ENCODE measurements at regions not wholly inside any gene's neighbourhood (a gene's known extent, or its start where the extent isn't known, plus 50 kb on each side); places are given as distances from the start of the nearest gene placed in this dataset.

- no peak overlapping the region for H3K4me3 ChIP-seq (ENCODE audit: low read length)
- H3K27me3 ChIP-seq (ENCODE audit: low read length) = no peaks in the 10 kb centered on the region
- no peaks in the 10 kb centered on the region for H4K20me1 ChIP-seq (ENCODE audit: low read length)
- H3K4me2 ChIP-seq (ENCODE audit: low read length) = no peak overlapping the region
- peaks cover 6% of the 10 kb centered on the region for H3K4me1 ChIP-seq (ENCODE audit: insufficient read depth, low read length)
- H3K36me3 ChIP-seq (ENCODE audit: low read depth, low read length) = no peaks in the 10 kb centered on the region
- TF ChIP-seq EZH2 (IDR thresholded peaks at IDR 0.05; ENCODE audit: low read length, unreplicated experiment) = no peak
- no peak for TF ChIP-seq CTCF (conservative IDR thresholded peaks at IDR 0.05; ENCODE audit: low read depth, low read length)
- no peak for TF ChIP-seq EZH2phosphoT487 (IDR thresholded peaks at IDR 0.05; ENCODE audit: borderline replicate concordance, low read length)
- ChIA-PET CTCF (no interaction called here), POLR2A (ENCODE audit: unreplicated experiment) (no interaction called here)
- no peaks in the 10 kb centered on the region for H3K9me2 ChIP-seq (replicated peaks; ENCODE audit: low read length)
- no peak for DNase-seq
- no peak overlapping the region for H3K9ac ChIP-seq (ENCODE audit: low read length)
- intact Hi-C loops (cut with micrococcal nuclease) = no loop called here
- no peak overlapping the region for H2AFZ ChIP-seq (ENCODE audit: low read length)
- BruUV-seq (replicated peaks) = no TSS peak
- no peaks in the 10 kb centered on the region for H3F3A ChIP-seq (ENCODE audit: low read length, unreplicated experiment)
- H3K79me2 ChIP-seq (ENCODE audit: low read length) = no peaks in the 10 kb centered on the region
- no peak overlapping the region for H3K27ac ChIP-seq (ENCODE audit: low read length)
- no peaks in the 10 kb centered on the region for H3K9me3 ChIP-seq (ENCODE audit: low read length)
- no peak for ATAC-seq
These were observed 78.5 kb downstream of the CD164 start for GRCh38 chr6:109303640-109304283.

DNA sequence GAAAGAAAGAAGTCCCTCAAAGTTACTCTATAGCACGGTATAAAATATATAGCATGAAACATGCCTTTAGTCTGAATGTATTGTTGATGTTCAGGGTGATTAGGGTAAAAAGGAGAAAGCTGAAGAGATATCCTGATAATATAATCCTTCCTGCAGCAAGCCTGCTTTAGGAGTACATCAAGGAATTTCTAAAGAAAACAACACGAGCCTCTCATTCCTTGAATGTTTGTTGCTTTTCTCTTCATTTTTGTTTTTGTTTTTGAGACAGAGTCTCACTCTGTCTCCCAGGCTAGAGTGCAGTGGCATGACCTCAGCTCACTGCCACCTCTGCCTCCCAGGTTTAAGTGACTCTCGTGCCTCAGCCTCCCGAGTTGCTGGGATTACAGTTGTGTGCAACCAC lies 79.1 kb downstream of the CD164 start:
- ATAC-seq (no peak), DNase-seq (no peak)
- H3K36me3 ChIP-seq (ENCODE audit: low read depth, low read length) = no peaks in the 10 kb centered on the region
- ChIA-PET POLR2A (ENCODE audit: unreplicated experiment) (no interaction called here), CTCF (no interaction called here)
- no peaks in the 10 kb centered on the region for H3K9me2 ChIP-seq (replicated peaks; ENCODE audit: low read length)
- H2AFZ ChIP-seq (ENCODE audit: low read length) = no peak overlapping the region
- H3K9ac ChIP-seq (ENCODE audit: low read length) = no peak overlapping the region
- no peaks in the 10 kb centered on the region for H3F3A ChIP-seq (ENCODE audit: low read length, unreplicated experiment)
- no TSS peak for BruUV-seq (replicated peaks)
- intact Hi-C loops (cut with micrococcal nuclease) = no loop called here
- no peaks in the 10 kb centered on the region for H3K9me3 ChIP-seq (ENCODE audit: low read length)
- no peaks in the 10 kb centered on the region for H3K27me3 ChIP-seq (ENCODE audit: low read length)
- no peaks in the 10 kb centered on the region for H3K79me2 ChIP-seq (ENCODE audit: low read length)
- no peak for TF ChIP-seq EZH2 (IDR thresholded peaks at IDR 0.05; ENCODE audit: low read length, unreplicated experiment)
- no peak for TF ChIP-seq CTCF (conservative IDR thresholded peaks at IDR 0.05; ENCODE audit: low read depth, low read length)
- no peak for TF ChIP-seq EZH2phosphoT487 (IDR thresholded peaks at IDR 0.05; ENCODE audit: borderline replicate concordance, low read length)
- peaks cover 4% of the 10 kb centered on the region for H3K4me1 ChIP-seq (ENCODE audit: insufficient read depth, low read length)
- H3K4me2 ChIP-seq (ENCODE audit: low read length) = no peak overlapping the region
- no peak overlapping the region for H3K4me3 ChIP-seq (ENCODE audit: low read length)
- H3K27ac ChIP-seq (ENCODE audit: low read length) = no peak overlapping the region
- H4K20me1 ChIP-seq (ENCODE audit: low read length) = no peaks in the 10 kb centered on the region

DNA sequence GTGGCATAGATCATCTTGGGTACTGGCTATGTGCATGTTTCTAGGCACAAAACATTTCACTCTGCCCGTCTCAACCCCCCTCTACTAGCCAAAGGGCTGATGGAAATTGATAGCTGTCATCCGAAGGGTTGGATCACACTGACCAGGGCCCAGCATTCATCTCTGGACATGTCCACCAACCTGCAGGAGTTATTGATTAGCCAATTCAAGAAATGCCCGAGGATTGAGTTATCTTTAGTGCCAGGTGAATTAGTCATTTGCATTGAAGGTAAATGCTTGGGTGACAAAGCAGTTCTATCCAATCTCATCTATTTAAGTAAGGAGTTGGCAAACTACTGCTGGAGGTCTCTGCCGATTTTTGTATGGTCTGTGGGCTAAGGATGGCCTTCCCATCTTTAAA lies 80.1 kb downstream of the CD164 start:
- intact Hi-C loops (cut with micrococcal nuclease) = no loop called here
- no peaks in the 10 kb centered on the region for H3F3A ChIP-seq (ENCODE audit: low read length, unreplicated experiment)
- POLR2A ChIA-PET (ENCODE audit: unreplicated experiment) = no interaction called here
- H3K27me3 ChIP-seq (ENCODE audit: low read length) = no peaks in the 10 kb centered on the region
- no peaks in the 10 kb centered on the region for H3K79me2 ChIP-seq (ENCODE audit: low read length)
- H3K9ac ChIP-seq (ENCODE audit: low read length) = no peak overlapping the region
- no peak for ATAC-seq
- CTCF ChIA-PET = no interaction called here
- H3K27ac ChIP-seq (ENCODE audit: low read length) = no peak overlapping the region
- no peak for DNase-seq
- no peak overlapping the region for H3K4me3 ChIP-seq (ENCODE audit: low read length)
- H3K9me2 ChIP-seq (replicated peaks; ENCODE audit: low read length) = no peaks in the 10 kb centered on the region
- H3K4me1 ChIP-seq (ENCODE audit: insufficient read depth, low read length) = no peaks in the 10 kb centered on the region
- H4K20me1 ChIP-seq (ENCODE audit: low read length) = no peaks in the 10 kb centered on the region
- no peak overlapping the region for H3K4me2 ChIP-seq (ENCODE audit: low read length)
- H3K9me3 ChIP-seq (ENCODE audit: low read length) = no peaks in the 10 kb centered on the region
- no peaks in the 10 kb centered on the region for H3K36me3 ChIP-seq (ENCODE audit: low read depth, low read length)
- no peak for TF ChIP-seq EZH2 (IDR thresholded peaks at IDR 0.05; ENCODE audit: low read length, unreplicated experiment)
- TF ChIP-seq CTCF (conservative IDR thresholded peaks at IDR 0.05; ENCODE audit: low read depth, low read length) = no peak
- no peak for TF ChIP-seq EZH2phosphoT487 (IDR thresholded peaks at IDR 0.05; ENCODE audit: borderline replicate concordance, low read length)
- no TSS peak for BruUV-seq (replicated peaks)
- no peak overlapping the region for H2AFZ ChIP-seq (ENCODE audit: low read length)
